ENCODE measurements at regions not wholly inside any gene's neighbourhood (a gene's known extent, or its start where the extent isn't known, plus 50 kb on each side); places are given as distances from the start of the nearest gene placed in this dataset.

- no peak for TF ChIP-seq CTCF (IDR thresholded peaks at IDR 0.05)
- no peak for TF ChIP-seq POLR2A (IDR thresholded peaks at IDR 0.05)
- no peak for TF ChIP-seq EP300 (IDR thresholded peaks at IDR 0.05)
Measured at GRCh38 chr5:3400659-3401058, 195.0 kb upstream of the IRX1 start.

Measured in tibial nerve (tissue), 4 donors.